ENCODE measurements at regions not wholly inside any gene's neighbourhood (a gene's known extent, or its start where the extent isn't known, plus 50 kb on each side); places are given as distances from the start of the nearest gene placed in this dataset.

- no peak for TF ChIP-seq CTCF (IDR thresholded peaks at IDR 0.05)
- TF ChIP-seq POLR2A (IDR thresholded peaks at IDR 0.05): no peak
These were observed 144.8 kb upstream of the GLI2 start for GRCh38 chr2:120590841-120591240.

Data from heart left ventricle (tissue), 13 donors.